ENCODE measurements at regions not wholly inside any gene's neighbourhood (a gene's known extent, or its start where the extent isn't known, plus 50 kb on each side); places are given as distances from the start of the nearest gene placed in this dataset.

GRCh38 chr7:42770114-42770513, 141.8 kb downstream of the C7orf25 start:
- H3K4me3 Mint-ChIP-seq = no peak overlapping the region
- ATAC-seq = no peak
- H3K36me3 Mint-ChIP-seq = no peaks in the 10 kb centered on the region
- no peak for DNase-seq (ENCODE audit: low spot score in 2 of 2)
- H3K4me1 Mint-ChIP-seq = no peaks in the 10 kb centered on the region
- H3K9me3 Mint-ChIP-seq = no peaks in the 10 kb centered on the region
- no peak overlapping the region for H3K27ac Mint-ChIP-seq

GRCh38 chr7:42768045-42768444, 143.8 kb downstream of the C7orf25 start:
- Mint-ChIP-seq H3K27ac (no peak overlapping the region), H3K4me3 (no peak overlapping the region), H3K9me3 (no peaks in the 10 kb centered on the region), H3K4me1 (no peaks in the 10 kb centered on the region), H3K36me3 (no peaks in the 10 kb centered on the region)
- ATAC-seq (no peak), DNase-seq (ENCODE audit: low spot score in 2 of 2) (no peak)

GRCh38 chr7:42766782-42767423, 145.0 kb downstream of the C7orf25 start:
- Mint-ChIP-seq H3K27ac (no peak overlapping the region), H3K9me3 (no peaks in the 10 kb centered on the region), H3K4me3 (no peak overlapping the region), H3K4me1 (no peaks in the 10 kb centered on the region), H3K36me3 (no peaks in the 10 kb centered on the region)
- no peak for DNase-seq (ENCODE audit: low spot score in 2 of 2)
- ATAC-seq = no peak

GRCh38 chr7:42765931-42766330, 145.9 kb downstream of the C7orf25 start:
- H3K27ac Mint-ChIP-seq = no peak overlapping the region
- no peaks in the 10 kb centered on the region for H3K9me3 Mint-ChIP-seq
- H3K4me3 Mint-ChIP-seq = no peak overlapping the region
- no peaks in the 10 kb centered on the region for H3K4me1 Mint-ChIP-seq
- no peaks in the 10 kb centered on the region for H3K36me3 Mint-ChIP-seq
- DNase-seq (ENCODE audit: low spot score in 2 of 2) (no peak), ATAC-seq (no peak)

GRCh38 chr7:42763137-42763551, 148.7 kb downstream of the C7orf25 start:
- Mint-ChIP-seq H3K27ac (no peak overlapping the region), H3K9me3 (no peaks in the 10 kb centered on the region), H3K4me3 (no peak overlapping the region), H3K4me1 (no peaks in the 10 kb centered on the region), H3K36me3 (no peaks in the 10 kb centered on the region)
- no peak for DNase-seq (ENCODE audit: low spot score in 2 of 2)
- ATAC-seq = no peak

GRCh38 chr7:42761486-42761885, 150.4 kb downstream of the C7orf25 start:
- H3K4me1 Mint-ChIP-seq = no peaks in the 10 kb centered on the region
- no peak for ATAC-seq

GRCh38 chr7:42758124-42758523, 153.7 kb downstream of the C7orf25 start:
- Mint-ChIP-seq H3K9me3 (no peaks in the 10 kb centered on the region), H3K4me3 (no peak overlapping the region), H3K27ac (no peak overlapping the region), H3K36me3 (no peaks in the 10 kb centered on the region), H3K4me1 (no peaks in the 10 kb centered on the region)
- ATAC-seq = no peak
- DNase-seq (ENCODE audit: low spot score in 2 of 2) = no peak

More at GRCh38 chr7:42761486-42761885, 150.4 kb downstream of the C7orf25 start:
- Mint-ChIP-seq H3K4me3 (no peak overlapping the region), H3K27ac (no peak overlapping the region), H3K9me3 (no peaks in the 10 kb centered on the region), H3K36me3 (no peaks in the 10 kb centered on the region)
- DNase-seq (ENCODE audit: low spot score in 2 of 2) = no peak

GRCh38 chr7:42756841-42757240, 155.0 kb downstream of the C7orf25 start:
- Mint-ChIP-seq H3K36me3 (no peaks in the 10 kb centered on the region), H3K4me3 (no peak overlapping the region), H3K9me3 (peaks cover 4% of the 10 kb centered on the region), H3K4me1 (no peaks in the 10 kb centered on the region), H3K27ac (no peak overlapping the region)
- ATAC-seq (no peak), DNase-seq (ENCODE audit: low spot score in 2 of 2) (no peak)

- no peak overlapping the region for H3K27ac Mint-ChIP-seq
- ATAC-seq (no peak), DNase-seq (ENCODE audit: low spot score in 2 of 2) (no peak)
- no peak overlapping the region for H3K4me3 Mint-ChIP-seq
- H3K4me1 Mint-ChIP-seq = no peaks in the 10 kb centered on the region
- H3K36me3 Mint-ChIP-seq = no peaks in the 10 kb centered on the region
- H3K9me3 Mint-ChIP-seq = peaks cover 4% of the 10 kb centered on the region
These were observed 158.0 kb downstream of the C7orf25 start for GRCh38 chr7:42753811-42754363.

- Mint-ChIP-seq H3K36me3 (no peaks in the 10 kb centered on the region), H3K4me1 (no peaks in the 10 kb centered on the region), H3K4me3 (no peak overlapping the region), H3K27ac (no peak overlapping the region), H3K9me3 (peaks cover 4% of the 10 kb centered on the region)
- DNase-seq (ENCODE audit: low spot score in 2 of 2) (no peak), ATAC-seq (no peak)
These were observed 158.5 kb downstream of the C7orf25 start for GRCh38 chr7:42753367-42753766.

GRCh38 chr7:42750172-42750571, 161.7 kb downstream of the C7orf25 start:
- Mint-ChIP-seq H3K4me3 (no peak overlapping the region), H3K36me3 (no peaks in the 10 kb centered on the region)
- DNase-seq (ENCODE audit: low spot score in 2 of 2) = no peak

GRCh38 chr7:42747044-42747443, 164.8 kb downstream of the C7orf25 start:
- ATAC-seq = no peak
- Mint-ChIP-seq H3K4me3 (no peak overlapping the region), H3K4me1 (no peaks in the 10 kb centered on the region), H3K9me3 (peaks cover 7% of the 10 kb centered on the region), H3K36me3 (no peaks in the 10 kb centered on the region), H3K27ac (no peak overlapping the region)
- no peak for DNase-seq (ENCODE audit: low spot score in 2 of 2)

More at GRCh38 chr7:42750172-42750571, 161.7 kb downstream of the C7orf25 start:
- ATAC-seq = no peak
- Mint-ChIP-seq H3K9me3 (peaks cover 11% of the 10 kb centered on the region), H3K27ac (no peak overlapping the region), H3K4me1 (no peaks in the 10 kb centered on the region)

- Mint-ChIP-seq H3K36me3 (no peaks in the 10 kb centered on the region), H3K9me3 (peaks cover 7% of the 10 kb centered on the region), H3K4me3 (no peak overlapping the region), H3K27ac (no peak overlapping the region), H3K4me1 (no peaks in the 10 kb centered on the region)
- ATAC-seq (no peak), DNase-seq (ENCODE audit: low spot score in 2 of 2) (no peak)
These were observed 165.7 kb downstream of the C7orf25 start for GRCh38 chr7:42746214-42746613.

GRCh38 chr7:42745357-42746059, 166.4 kb downstream of the C7orf25 start:
- Mint-ChIP-seq H3K27ac (no peak overlapping the region), H3K9me3 (peaks cover 7% of the 10 kb centered on the region), H3K4me1 (no peaks in the 10 kb centered on the region), H3K4me3 (no peak overlapping the region), H3K36me3 (no peaks in the 10 kb centered on the region)
- DNase-seq (ENCODE audit: low spot score in 2 of 2) (peak in 1 of 2 donors; percentile 6), ATAC-seq (no peak)

- no peak overlapping the region for H3K27ac Mint-ChIP-seq
- ATAC-seq = no peak
- peaks cover 7% of the 10 kb centered on the region for H3K9me3 Mint-ChIP-seq
- H3K36me3 Mint-ChIP-seq = no peaks in the 10 kb centered on the region
- H3K4me3 Mint-ChIP-seq = no peak overlapping the region
- no peaks in the 10 kb centered on the region for H3K4me1 Mint-ChIP-seq
- no peak for DNase-seq (ENCODE audit: low spot score in 2 of 2)
These were observed 167.1 kb downstream of the C7orf25 start for GRCh38 chr7:42744746-42745145.

All from stimulated activated effector memory CD8-positive, alpha-beta T cell treated with anti-CD3 and anti-CD28 coated beads, Interleukin-12 subunit alpha, Interleukin-12 subunit beta, amount 100 ng/mL, for 72 hours (primary cell).